Hematopoietic multipotent progenitor cell treated with erythropoietin and hydrocortisone succinate and interleukin-3 and kit ligand, for 8 days (in vitro differentiated cells): ENCODE measurements at regions not wholly inside any gene's neighbourhood (a gene's known extent, or its start where the extent isn't known, plus 50 kb on each side); places are given as distances from the start of the nearest gene placed in this dataset.
"Not testable (repeated sequence)": the region's sequence is repeated elsewhere in the genome, so short reads cannot be mapped to it uniquely, and the experiment has no call there.

Experiments used
- DNase-seq: peaks from one replicate; pipeline ENCODE4 v3.0.0-alpha.2; 2015

DNA sequence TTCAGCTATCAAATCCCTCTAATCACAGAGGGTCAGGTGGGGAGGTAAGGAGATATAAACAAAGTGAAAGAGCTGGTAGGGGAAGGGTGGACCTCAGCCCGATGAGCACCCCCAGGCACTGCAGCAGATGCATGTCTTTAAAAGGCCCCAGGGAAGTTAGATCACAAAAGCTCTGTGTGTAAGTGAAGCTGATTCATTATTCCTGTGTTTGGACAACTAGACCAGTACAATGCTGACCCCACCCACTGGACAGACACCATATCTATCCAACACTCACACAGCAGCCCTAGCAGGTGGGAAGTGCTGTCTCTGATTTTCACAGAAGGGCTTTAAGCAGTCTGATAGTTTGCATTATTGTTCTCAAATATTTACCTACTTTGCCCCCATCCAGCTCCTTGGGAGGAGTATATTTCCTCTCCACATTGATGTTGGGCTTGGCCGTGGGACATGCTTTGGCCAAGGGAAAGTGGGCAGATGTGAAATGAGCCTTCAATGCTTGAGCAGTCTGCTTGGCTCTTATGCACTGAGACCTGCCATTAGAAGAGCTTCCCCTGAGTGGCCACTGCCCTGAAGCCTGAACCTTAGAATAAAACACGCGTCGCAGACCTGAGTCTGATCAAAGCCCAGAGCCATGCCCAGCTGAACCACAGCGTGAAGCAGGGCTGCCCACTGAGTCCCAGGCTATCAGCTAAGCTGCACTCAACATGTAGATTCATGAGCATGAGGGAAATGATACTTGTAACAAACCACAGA, 111.4 kb downstream of the COPS8 start:
- no peak for DNase-seq

DNA sequence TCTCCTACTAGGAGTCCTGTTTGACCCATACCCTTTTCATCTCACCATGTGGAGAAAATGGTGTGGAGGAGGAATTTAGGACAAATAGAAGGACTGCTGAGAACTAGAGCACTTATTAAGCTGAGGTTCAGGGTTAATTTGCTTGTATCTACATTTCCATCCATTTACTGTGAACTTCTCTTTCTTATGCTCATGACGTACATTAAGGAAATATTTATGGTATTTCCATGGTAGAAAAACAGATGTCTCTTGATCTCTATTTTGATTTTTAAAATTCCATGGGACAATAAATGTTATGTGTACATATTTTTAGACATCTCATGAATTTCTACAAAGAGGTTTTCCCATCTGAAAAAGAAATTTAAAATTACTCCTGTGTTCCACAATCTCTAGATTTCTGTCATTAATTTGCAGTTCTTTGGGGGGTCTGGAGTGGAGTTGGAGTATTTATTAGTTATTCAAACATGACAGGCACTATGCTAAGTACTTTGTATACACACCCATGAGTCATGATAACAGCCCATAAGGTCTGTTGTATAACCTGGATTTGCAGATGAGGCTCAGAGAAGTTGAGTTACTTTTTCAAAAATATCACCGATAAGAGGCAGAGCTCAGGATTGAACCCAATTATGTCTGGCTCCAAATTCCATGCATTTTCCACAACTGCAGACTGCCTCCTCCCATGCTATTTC, 112.6 kb downstream of the COPS8 start:
- DNase-seq = no peak

- DNase-seq = no peak
These were observed 113.4 kb downstream of the COPS8 start for GRCh38 chr2:237199082-237199481.

DNA sequence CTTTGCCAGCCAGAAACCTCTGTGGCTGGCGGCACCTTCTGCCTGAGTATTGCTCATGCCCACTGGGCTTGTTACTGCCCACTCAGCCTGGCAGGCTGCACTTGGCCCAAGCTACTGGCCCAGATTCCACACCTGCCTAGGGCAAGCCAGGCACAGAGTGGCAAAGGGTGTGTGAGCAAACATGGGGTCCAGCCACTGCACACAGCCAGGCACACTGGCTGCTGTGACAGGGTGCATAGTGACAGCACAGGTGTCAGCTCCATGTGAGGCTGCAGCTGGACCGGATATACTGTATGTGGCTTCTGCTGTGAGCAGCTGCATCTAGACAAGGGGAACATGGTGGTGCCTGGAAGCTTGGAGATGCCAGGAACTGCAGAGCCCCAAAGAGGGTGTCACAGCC, 113.9 kb downstream of the COPS8 start:
- DNase-seq = no peak

DNA sequence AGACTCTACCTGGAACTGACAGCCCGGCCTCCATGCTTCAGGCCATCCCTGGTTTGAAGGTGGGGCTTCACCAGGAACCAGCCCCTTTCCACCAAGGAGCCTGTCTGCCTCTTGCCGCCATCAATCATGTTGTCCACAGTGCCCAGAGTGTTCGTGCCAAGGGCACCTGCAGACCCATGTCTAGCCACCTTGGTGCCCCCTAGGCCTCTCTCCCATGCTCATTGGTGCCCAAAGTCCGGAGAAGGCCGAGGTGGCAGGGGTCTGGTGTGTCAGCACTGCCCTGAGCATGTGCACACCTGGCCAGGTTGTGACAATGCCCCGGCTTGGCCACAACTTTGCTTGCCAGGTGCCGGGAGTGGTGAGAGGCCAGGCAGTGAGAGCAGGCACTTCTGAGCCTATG, 114.8 kb downstream of the COPS8 start:
- DNase-seq = no peak

DNA sequence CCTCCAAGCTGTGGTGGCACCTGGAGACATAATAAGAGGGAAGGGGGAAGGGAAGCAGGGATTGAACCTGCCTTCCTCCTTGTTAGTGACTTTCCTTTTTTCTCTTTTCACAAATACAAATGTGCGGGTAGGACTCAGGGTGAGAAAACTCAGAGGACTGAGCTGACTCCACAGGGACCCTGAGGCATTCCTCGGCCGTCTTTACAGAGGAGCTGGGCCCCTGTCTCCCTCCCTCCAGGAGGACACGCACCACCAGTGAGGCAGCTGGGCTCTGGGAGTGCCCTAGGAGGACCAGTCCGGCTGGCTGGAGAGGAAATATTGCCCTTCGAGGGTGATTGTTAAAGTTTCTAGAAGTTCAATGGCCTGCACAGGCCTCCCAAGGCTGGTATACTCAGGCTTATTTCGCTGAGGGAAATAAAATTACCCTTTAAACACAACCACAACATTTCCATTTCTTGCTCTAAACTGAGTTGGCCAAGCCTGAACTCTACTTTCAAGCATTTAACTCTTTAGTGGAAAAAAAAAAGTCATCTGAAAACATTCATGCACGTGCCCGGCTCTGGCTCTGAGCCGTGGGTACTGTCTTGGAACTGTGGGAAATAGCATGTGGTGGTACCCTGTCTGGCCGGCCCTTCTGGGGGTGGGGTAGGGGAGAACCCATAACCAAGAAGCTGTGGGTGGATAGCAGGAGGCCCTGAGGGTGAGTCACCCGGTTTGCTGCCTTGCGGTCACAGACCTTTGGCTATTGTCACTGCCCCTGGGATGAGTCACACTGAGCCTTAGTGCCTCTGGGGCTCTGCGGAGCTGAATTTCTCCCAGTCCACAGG, 116.0 kb downstream of the COPS8 start:
- DNase-seq = peak; percentile 32

- DNase-seq = no peak
These were observed 116.8 kb downstream of the COPS8 start for GRCh38 chr2:237202288-237203030.

DNA sequence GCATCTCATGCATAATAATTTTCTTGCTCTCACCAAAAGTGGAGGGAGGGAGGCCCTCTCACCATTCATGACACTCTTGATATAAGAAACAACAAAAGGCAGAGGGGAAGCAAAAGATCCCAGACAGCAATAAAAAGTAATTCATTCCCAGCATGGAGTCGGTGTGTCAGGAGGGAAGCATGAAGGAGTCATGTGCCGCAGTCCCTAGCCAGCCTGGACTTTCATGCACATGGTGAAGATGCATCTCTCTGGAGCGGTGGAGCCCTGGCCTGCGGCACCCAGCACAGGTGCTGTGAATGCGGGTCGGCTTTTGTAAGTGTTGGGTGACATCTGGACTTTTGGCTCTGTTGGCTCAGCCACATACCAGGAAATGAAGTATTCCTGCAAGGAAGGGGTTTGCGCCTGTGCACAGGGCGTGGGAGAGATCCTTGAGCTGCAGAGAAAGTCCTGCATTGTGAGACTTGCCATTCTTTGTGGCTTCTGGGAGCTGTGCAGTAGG, 119.4 kb downstream of the COPS8 start:
- DNase-seq = no peak

DNA sequence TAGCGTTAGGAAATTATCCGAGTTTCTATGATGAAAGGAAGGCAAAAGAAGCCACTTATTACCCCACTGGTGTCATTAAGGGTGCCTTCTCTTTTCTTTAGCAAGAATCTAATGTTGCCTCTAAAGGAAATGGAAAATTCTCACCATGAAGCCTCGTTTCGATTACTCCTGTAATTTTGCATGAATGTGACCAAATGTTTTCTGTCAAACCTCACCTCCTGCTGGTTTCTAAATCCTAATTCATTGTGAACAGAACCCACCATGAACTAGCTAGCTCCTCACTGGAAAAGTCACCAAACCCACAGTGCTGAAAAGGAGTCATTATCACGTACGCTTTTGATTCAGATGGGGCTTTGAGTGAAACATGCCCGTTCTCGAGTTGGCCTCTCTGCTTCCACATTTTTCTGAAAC, 119.9 kb downstream of the COPS8 start:
- no peak for DNase-seq

DNA sequence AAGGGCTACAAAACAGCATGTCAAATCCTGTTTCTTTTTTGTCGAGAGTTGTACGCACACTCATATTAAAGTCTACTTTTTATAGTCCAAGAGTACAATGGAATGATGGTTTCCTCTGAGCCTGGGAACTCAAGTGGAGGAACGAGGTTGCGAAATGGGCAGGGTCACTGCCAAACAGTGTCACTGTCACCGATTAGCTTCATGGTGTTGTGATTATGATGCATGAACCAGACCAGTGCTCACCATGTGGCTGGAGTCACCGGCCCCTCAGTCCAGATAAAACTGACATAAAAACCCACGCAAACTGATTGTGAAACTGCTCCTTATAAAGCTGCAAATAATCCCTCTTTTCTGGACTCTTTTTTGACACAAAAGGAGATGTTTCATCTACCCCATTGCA, 122.0 kb downstream of the COPS8 start:
- no peak for DNase-seq

DNA sequence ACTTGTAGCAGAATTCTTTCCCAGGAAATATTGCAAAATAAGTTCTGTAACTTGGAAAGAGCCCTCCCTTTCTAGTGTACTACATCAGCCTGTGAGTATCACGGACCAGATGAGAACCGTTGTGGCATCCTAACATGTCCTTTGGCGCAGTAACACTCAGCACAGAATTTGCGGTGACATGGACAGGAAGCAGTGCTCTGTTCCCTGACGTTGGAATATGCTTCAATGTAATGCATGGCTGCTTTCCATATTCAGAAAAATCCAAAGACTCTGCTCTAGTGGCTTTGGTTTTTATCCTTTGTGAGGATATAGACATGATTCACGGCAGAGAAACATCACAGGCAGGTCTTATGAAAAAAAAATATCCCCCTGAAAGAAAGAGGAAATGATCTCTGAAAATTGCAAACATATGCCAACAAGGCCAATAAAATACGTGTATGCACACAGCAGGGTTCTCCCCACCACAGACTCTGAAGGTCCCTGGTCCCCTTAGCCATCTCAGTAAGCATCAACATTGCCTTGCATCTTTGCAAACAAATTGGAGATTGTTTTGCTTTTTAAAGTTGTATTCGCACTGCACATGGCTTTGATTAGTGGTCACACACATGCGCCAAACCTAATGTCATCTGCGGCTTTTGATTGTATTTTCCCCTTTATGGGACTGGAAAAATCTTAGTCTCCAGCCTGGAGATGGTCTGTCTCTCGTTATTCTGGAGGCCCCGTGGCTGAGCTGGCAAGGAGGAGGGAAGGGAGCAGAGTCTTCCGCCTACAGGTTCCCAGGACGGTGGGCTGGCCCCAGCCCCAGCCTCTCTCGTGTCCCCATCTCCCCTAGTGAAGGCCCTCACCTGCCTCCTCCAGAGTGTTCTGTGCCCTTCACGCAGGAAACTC, 122.9 kb downstream of the COPS8 start:
- no peak for DNase-seq

GRCh38 chr2:237209885-237210284, 124.2 kb downstream of the COPS8 start:
- DNase-seq = no peak

- no peak for DNase-seq
These were observed 124.6 kb downstream of the COPS8 start for GRCh38 chr2:237210297-237210696.

GRCh38 chr2:237210763-237211162, 125.1 kb downstream of the COPS8 start:
- no peak for DNase-seq

DNA sequence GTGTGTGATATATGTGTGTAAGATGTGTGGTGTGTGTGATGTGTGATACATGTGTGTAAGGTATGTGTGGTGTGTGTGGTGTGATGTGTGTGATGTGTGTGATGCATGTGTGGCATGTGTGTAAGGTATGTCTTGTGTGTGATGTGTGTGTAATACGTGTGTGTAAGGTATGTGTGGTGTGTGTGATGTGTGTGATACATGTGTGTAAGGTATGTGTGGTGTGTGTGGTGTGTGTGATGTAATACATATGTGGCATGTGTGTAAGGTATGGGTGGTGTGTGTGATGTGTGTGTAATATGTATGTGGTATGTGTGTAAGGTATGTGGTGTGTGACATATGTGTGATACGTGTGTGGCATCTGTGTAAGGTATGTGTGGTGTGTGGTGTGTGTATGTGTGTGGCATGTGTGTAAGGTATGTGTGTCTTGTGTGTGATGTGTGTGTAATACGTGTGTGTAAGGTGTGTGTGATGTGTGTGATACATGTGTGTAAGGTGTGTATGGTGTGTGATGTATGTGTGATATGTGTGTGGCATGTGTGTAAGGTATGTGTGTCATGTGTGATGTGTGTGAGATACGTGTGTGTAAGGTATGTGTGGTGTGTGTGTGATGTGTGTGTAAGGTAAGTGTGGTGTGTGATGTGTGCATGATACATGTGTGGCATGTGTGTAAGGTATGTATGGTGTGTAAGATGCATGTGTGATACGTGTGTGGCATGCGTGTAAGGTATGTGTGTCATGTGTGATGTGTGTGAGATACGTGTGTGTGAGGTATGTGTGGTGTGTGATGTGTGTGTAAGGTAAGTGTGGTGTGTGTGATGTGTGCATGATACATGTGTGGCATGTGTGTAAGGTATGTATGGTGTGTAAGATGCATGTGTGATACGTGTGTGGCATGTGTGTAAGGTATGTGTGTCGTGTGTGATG, 126.9 kb downstream of the COPS8 start:
- not testable (repeated sequence) for DNase-seq

DNA sequence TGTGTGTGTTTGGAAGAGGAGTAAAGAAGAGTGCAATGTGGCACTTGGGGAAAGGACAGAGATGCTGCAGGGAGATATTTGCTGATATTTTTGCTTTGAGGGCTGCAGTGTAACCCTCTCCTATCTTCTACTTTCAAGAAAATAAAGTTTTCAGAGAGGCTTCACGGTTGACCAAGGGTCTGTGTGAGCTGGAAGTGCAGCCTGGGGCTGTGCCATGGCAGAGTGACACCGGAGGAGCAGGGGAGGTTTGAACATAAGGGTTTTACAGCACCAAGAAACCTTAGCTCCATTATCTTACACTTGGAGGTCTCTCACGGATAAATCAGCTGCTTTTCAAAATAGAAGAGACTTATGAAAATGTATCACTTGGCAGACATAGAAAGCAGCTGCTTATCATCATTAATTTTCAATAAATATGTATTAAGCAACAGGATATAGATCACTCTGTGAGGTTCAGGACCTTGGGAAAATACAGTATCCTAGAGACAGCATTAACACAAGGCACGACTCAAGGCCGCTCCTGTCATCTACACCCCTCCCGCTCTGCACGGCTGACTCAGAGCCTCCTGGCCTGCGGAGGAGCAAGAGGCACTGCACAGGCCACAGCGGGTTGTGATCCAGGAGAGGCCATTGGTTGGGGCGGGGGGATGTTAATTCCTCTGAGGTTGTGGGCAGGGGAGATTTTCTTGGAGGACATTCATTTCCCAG, 127.8 kb downstream of the COPS8 start:
- no peak for DNase-seq

DNA sequence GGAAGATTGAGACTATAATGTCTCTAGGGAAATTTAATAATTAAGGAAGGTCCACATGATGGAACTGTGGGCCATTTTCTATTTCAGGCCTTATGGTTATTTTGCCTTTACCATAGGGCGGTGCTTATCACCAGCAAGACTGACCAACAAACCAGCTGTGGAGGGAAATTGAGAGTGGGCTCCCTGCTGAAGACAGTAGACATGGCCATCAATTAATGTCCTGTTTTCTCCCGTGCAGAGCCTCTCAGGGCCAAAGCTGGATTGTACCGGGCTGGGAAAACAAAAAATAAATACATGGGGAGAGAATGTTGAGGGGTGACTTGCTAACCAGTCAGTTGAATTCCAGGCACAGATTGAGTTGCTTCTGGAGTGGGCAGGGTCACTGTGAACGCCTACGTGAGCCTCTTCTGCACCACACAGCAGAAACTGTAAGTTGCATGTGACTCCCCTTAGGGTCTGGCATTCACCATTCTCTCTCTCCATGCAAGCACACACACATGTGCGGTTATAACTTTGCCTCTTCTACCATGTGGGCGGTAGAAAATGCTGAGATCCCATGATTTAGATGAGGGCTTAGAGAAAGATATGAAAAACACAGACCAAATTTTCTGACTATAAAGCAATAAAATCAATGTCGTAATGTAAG, 128.5 kb downstream of the COPS8 start:
- DNase-seq = no peak

DNA sequence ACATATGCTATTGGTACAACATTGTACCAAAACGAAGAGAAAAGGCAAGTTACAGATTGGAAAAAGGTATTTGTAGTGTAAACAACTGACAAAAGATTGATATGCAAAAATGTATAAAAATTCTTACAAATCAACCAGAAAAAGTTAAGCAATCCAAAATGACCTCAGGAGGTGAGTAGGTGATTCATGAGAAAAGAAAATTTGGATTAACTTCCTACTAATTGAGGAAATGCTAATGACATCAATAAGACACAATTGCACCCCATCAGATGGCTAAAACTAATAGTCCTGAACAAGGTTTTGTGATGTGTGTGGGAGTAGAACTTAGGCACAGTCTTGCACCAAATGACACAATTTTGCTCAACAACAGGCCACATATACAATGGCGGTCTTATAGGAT, 129.3 kb downstream of the COPS8 start:
- DNase-seq = no peak

- no peak for DNase-seq
These were observed 132.4 kb downstream of the COPS8 start for GRCh38 chr2:237217995-237218616.
